ENCODE measurements at regions not wholly inside any gene's neighbourhood (a gene's known extent, or its start where the extent isn't known, plus 50 kb on each side); places are given as distances from the start of the nearest gene placed in this dataset.

DNA sequence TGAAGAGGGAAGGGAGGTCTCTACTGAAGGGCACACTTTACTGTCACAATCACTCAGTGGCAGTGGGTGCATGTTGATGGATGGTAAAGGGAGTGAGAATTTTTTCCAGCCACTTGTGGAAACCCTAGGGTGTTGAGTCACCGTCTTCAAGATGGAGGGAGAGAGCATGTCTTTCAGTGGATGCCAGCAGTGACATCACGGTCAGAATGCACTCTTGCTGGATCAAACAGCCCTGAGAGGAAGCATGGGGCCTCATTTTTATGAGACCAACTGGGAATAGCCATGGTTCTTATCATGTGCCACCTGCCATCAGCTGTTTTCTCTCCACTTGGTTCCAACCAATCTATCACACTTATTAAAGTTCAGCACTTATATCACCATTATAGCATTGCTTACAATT is 182.5 kb downstream of the KCNRG start:
- Histone ChIP-seq H3K18ac (ENCODE audit: low read depth, low read length) (no peak overlapping the region), H2BK20ac (ENCODE audit: low read depth, low read length) (no peak overlapping the region), H3K14ac (replicated peaks; ENCODE audit: low read depth, low read length) (no peak overlapping the region), H2AFZ (replicated peaks; ENCODE audit: low read length, poor library complexity) (no peak overlapping the region), H3K56ac (ENCODE audit: extremely low read depth, insufficient read depth, low read length) (no peak overlapping the region), H3K79me1 (ENCODE audit: low read depth in 1 of 2, low read length in 2 of 2) (no peaks in the 10 kb centered on the region), H4K91ac (ENCODE audit: insufficient read depth, low read depth, low read length) (no peak overlapping the region), H3K9me3 (ENCODE audit: control insufficient read depth, insufficient read depth, low read length) (no peaks in the 10 kb centered on the region), H4K5ac (ENCODE audit: low read depth, low read length) (no peak overlapping the region), H4K20me1 (ENCODE audit: insufficient read depth, low read length) (no peaks in the 10 kb centered on the region), H3K23ac (ENCODE audit: low read depth, low read length) (no peak overlapping the region), H3K27me3 (ENCODE audit: control insufficient read depth, insufficient read depth, low read length) (peaks cover 6% of the 10 kb centered on the region; the same call in 1 of the 2 replicates), H2BK120ac (ENCODE audit: low read depth, low read length) (no peak overlapping the region), H2BK5ac (ENCODE audit: low read depth, low read length, poor library complexity, severe bottlenecking) (no peak overlapping the region), H3K36me3 (ENCODE audit: control insufficient read depth, insufficient read depth, low read length) (no peaks in the 10 kb centered on the region), H3K9ac (ENCODE audit: low read depth, low read length) (no peak overlapping the region), H3K4me2 (ENCODE audit: low read depth, low read length) (no peak overlapping the region), H3K27ac (ENCODE audit: insufficient read depth, low read length) (no peak overlapping the region), H2AK5ac (ENCODE audit: low read depth, low read length) (no peak overlapping the region), H3K4ac (ENCODE audit: low read depth, low read length) (no peak overlapping the region), H4K8ac (ENCODE audit: low read depth in 2 of 2, low read length in 2 of 2) (no peak overlapping the region), H2AK9ac (replicated peaks; ENCODE audit: low read depth, low read length, poor library complexity) (no peak overlapping the region), H2BK15ac (ENCODE audit: low read depth, low read length) (no peak overlapping the region), H3K4me3 (ENCODE audit: insufficient read depth, low read depth, low read length) (no peak overlapping the region), H3K9me1 (ENCODE audit: insufficient read depth, low read length) (no peaks in the 10 kb centered on the region), H3K4me1 (ENCODE audit: control insufficient read depth, insufficient read depth, low read length) (no peaks in the 10 kb centered on the region)
- 65% methylated on average over 2 of the region's 2 CpGs; no CpG with 5 or more reads in 1 of the 2 experiments for WGBS, 2 experiments (ENCODE audit: extremely low coverage in 2 of 2, insufficient read length in 1 of 2)
- in situ Hi-C loops (cut with MboI; ENCODE audit: low sequenced_read_pairs) (no loop called here), dilution Hi-C loops (cut with HindIII; ENCODE audit: low sequenced_read_pairs, unreplicated experiment) (no loop called here), intact Hi-C loops (cut with micrococcal nuclease) (no loop called here)
- no peak for TF ChIP-seq RAD21 (IDR thresholded peaks at IDR 0.05; ENCODE audit: low read length)
- TF ChIP-seq, protein P1, sequence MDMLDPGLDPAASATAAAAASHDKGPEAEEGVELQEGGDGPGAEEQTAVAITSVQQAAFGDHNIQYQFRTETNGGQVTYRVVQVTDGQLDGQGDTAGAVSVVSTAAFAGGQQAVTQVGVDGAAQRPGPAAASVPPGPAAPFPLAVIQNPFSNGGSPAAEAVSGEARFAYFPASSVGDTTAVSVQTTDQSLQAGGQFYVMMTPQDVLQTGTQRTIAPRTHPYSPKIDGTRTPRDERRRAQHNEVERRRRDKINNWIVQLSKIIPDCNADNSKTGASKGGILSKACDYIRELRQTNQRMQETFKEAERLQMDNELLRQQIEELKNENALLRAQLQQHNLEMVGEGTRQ (IDR thresholded peaks at IDR 0.05; ENCODE audit: low read depth, low read length) = no peak
- POLR2A ChIA-PET (ENCODE audit: unreplicated experiment) = no interaction called here
- DNase-seq (peak; percentile 12), ATAC-seq (ENCODE audit: low read depth) (no peak)
- no TSS peak for BruUV-seq (replicated peaks)
- CTCF ChIA-PET = no interaction called here
